Cerebellar cortex (tissue), 1 donor: ENCODE measurements at regions not wholly inside any gene's neighbourhood (a gene's known extent, or its start where the extent isn't known, plus 50 kb on each side); places are given as distances from the start of the nearest gene placed in this dataset.

Source experiments
- DNase-seq: peaks from one replicate; pipeline ENCODE4 v3.0.0-alpha.2; 2015; ENCODE audit warnings: low spot score

- no peak for DNase-seq
Observed at GRCh38 chr5:175243441-175243840, 200.5 kb downstream of the DRD1 start.

- DNase-seq: no peak
Observed at GRCh38 chr5:175242207-175242606, 201.8 kb downstream of the DRD1 start.

- DNase-seq: no peak
Observed at GRCh38 chr5:175238326-175238725, 205.7 kb downstream of the DRD1 start.

GRCh38 chr5:175236176-175236575, 207.8 kb downstream of the DRD1 start:
- DNase-seq: no peak

GRCh38 chr5:175235251-175235960, 208.6 kb downstream of the DRD1 start:
- no peak for DNase-seq

- no peak for DNase-seq
Observed at GRCh38 chr5:175230299-175230698, 213.7 kb downstream of the DRD1 start.

GRCh38 chr5:175226506-175226905, 217.5 kb downstream of the DRD1 start:
- no peak for DNase-seq

GRCh38 chr5:175223291-175223690, 220.7 kb downstream of the DRD1 start:
- DNase-seq: no peak

GRCh38 chr5:175222621-175223020, 221.4 kb downstream of the DRD1 start:
- no peak for DNase-seq

- no peak for DNase-seq
Observed at GRCh38 chr5:175220549-175220948, 223.4 kb downstream of the DRD1 start.

GRCh38 chr5:175219366-175219765, 224.6 kb downstream of the DRD1 start:
- no peak for DNase-seq

GRCh38 chr5:175216991-175217390, 227.0 kb downstream of the DRD1 start:
- DNase-seq: no peak

- no peak for DNase-seq
Observed at GRCh38 chr5:175215906-175216305, 228.1 kb downstream of the DRD1 start.

- no peak for DNase-seq
Observed at GRCh38 chr5:175214152-175214551, 229.8 kb downstream of the DRD1 start.

GRCh38 chr5:175211956-175212756, 231.8 kb downstream of the DRD1 start:
- DNase-seq: no peak

GRCh38 chr5:175207321-175208040, 236.5 kb downstream of the DRD1 start:
- no peak for DNase-seq

- DNase-seq: no peak
Observed at GRCh38 chr5:175206669-175207068, 237.3 kb downstream of the DRD1 start.

GRCh38 chr5:175202463-175203068, 241.4 kb downstream of the DRD1 start:
- no peak for DNase-seq

- no peak for DNase-seq
Observed at GRCh38 chr5:175201393-175201792, 242.6 kb downstream of the DRD1 start.

- DNase-seq: no peak
Observed at GRCh38 chr5:175195698-175196656, 248.0 kb downstream of the DRD1 start.

GRCh38 chr5:175181331-175181730, 262.7 kb downstream of the DRD1 start:
- DNase-seq: no peak
